Ishikawa (cell line): ENCODE measurements at regions not wholly inside any gene's neighbourhood (a gene's known extent, or its start where the extent isn't known, plus 50 kb on each side); places are given as distances from the start of the nearest gene placed in this dataset.

ENCODE experiments used
- EP300 ChIP-seq: IDR thresholded peaks from 2 replicates; pipeline ENCODE4 v1.6.1; 2012; ENCODE audit warnings: borderline replicate concordance
- MAX ChIP-seq: IDR thresholded peaks from 2 replicates; pipeline ENCODE4 v1.6.1; 2012
- NFIC ChIP-seq: IDR thresholded peaks from 2 replicates; pipeline ENCODE4 v1.6.1; 2012
- RAD21 ChIP-seq: IDR thresholded peaks from 2 replicates; pipeline ENCODE4 v1.6.1; 2012; ENCODE audit warnings: low read depth

- no peak for TF ChIP-seq EP300
- no peak for TF ChIP-seq RAD21
- no peak for TF ChIP-seq MAX
- no peak for TF ChIP-seq NFIC
These were observed 413.3 kb downstream of the MAFB start for GRCh38 chr20:40275738-40276137.
